ENCODE measurements at regions not wholly inside any gene's neighbourhood (a gene's known extent, or its start where the extent isn't known, plus 50 kb on each side); places are given as distances from the start of the nearest gene placed in this dataset.

GRCh38 chr1:163821679-163822078 is 499.9 kb downstream of the NUF2 start:
- TF ChIP-seq CTCF (IDR thresholded peaks at IDR 0.05; ENCODE audit: low read depth, low read length) (no peak), EZH2phosphoT487 (IDR thresholded peaks at IDR 0.05; ENCODE audit: low read depth) (no peak)
